HUES48 (cell line): ENCODE measurements at regions not wholly inside any gene's neighbourhood (a gene's known extent, or its start where the extent isn't known, plus 50 kb on each side); places are given as distances from the start of the nearest gene placed in this dataset.
"Not testable (repeated sequence)": the region's sequence is repeated elsewhere in the genome, so short reads cannot be mapped to it uniquely, and the experiment has no call there.

Experiments
- H3K27ac ChIP-seq: one replicate; pipeline ENCODE4 v1.7.0; 2013; ENCODE audit warnings: low read depth, low read length, inconsistent platforms
- H3K27me3 ChIP-seq: 2 replicates; pipeline ENCODE4 v1.6.1; 2013; ENCODE audit warnings: mild to moderate bottlenecking, low read length; ENCODE audit not compliant: control insufficient read depth, insufficient read depth
- H3K36me3 ChIP-seq: 2 replicates; pipeline ENCODE4 v1.6.1; 2013; ENCODE audit warnings: low read length; ENCODE audit not compliant: control insufficient read depth, insufficient read depth
- H3K4me1 ChIP-seq: 2 replicates; pipeline ENCODE4 v1.6.1; 2013; ENCODE audit warnings: mild to moderate bottlenecking, low read length; ENCODE audit not compliant: control insufficient read depth, insufficient read depth
- H3K4me3 ChIP-seq: 2 replicates; pipeline ENCODE4 v1.5.1; 2013; ENCODE audit warnings: mild to moderate bottlenecking, low read depth, low read length
- H3K9ac ChIP-seq: 2 replicates; pipeline ENCODE4 v1.6.1; 2013; ENCODE audit warnings: mild to moderate bottlenecking, low read depth, low read length, moderate library complexity
- H3K9me3 ChIP-seq: 2 replicates; pipeline ENCODE4 v1.6.1; 2013; ENCODE audit warnings: low read length; ENCODE audit not compliant: control insufficient read depth, insufficient read depth

DNA sequence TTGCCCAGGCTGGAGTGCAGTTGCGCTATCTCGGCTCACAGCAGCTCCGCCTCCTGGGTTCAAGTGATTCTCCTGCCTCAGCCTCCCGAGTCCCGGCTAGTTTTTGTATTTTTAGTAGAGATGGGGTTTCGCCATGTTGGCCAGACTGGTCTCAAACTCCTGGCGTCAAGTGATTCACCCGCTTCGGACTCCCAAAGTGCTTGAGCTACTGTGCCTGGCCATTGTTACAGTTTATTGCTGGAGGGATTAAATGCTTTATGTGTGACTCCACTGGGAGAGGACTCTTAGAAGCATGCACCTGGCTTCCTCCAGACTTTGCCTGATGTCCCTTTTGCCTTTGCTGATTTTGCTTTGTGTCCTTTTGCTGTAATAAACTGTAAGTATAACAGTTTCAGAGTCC, 93.5 kb upstream of the NUTM2F start:
- not testable (repeated sequence) for H3K4me3 ChIP-seq, H3K36me3 ChIP-seq, H3K9ac ChIP-seq

DNA sequence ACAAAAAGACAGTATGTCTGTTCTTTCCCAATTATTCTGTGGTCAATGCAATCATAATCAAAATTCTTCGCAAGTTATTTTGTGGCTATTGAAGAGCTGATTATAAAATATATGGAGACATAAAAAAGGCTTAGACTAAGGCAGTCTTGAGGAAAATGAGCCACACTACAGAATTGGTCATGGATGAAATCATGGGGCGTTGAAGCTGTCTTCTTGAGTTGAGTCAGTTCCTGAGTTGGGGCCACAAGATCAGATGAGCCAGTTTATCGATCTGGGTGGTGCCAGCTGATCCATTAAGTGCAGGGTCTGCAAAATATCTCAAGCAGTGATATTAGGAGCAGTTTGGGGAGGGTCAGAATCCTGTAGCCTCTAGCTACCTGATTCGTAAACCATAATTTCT, 96.9 kb upstream of the NUTM2F start:
- H3K9ac ChIP-seq, H3K4me1 ChIP-seq, H3K27me3 ChIP-seq, H3K4me3 ChIP-seq, H3K36me3 ChIP-seq, H3K27ac ChIP-seq, H3K9me3 ChIP-seq: not testable (repeated sequence)

More for the DNA sequence above, 93.5 kb upstream of the NUTM2F start:
- not testable (repeated sequence) for H3K9me3 ChIP-seq, H3K27me3 ChIP-seq, H3K27ac ChIP-seq, H3K4me1 ChIP-seq

DNA sequence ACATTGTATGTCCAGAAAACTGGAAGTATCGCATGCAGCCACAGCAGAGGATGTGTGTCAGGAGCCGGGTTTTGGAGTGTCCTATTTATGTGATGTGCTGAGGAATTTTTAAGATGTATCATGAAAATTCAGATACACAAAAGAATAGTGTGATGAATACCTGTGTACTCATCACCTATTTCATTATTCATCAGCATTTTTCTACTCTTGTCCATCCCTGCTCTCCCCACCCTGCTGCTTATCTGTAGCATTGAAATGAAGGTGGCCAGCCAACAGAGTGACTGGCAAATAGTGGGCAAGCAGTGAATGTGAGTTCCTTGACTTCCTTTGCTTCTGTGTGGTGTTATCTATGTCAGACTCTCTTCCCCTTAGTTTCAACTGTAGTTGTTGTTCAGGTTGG, 108.7 kb upstream of the NUTM2F start:
- peaks cover 14% of the 10 kb centered on the region for H3K36me3 ChIP-seq
- H3K9me3 ChIP-seq, H3K4me3 ChIP-seq, H3K27ac ChIP-seq, H3K27me3 ChIP-seq, H3K9ac ChIP-seq, H3K4me1 ChIP-seq: not testable (repeated sequence)

DNA sequence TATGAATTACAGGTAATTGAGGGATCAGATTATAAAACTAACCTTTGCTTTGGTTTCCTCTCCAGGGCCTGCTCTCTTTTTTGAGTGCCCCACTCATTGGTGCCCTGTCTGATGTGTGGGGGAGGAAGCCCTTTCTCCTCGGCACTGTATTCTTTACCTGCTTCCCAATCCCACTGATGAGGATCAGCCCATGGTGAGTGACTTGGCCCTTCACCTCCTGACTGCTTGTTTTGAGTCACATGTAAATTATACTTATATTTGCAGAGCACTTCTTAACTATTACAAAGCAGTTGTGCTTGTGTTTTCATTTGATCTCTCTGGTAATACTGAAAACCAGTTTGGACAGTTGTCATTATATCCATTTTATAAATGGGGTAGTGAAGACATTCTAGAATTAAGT, 109.9 kb upstream of the NUTM2F start:
- not testable (repeated sequence) for H3K27ac ChIP-seq, H3K9me3 ChIP-seq, H3K4me1 ChIP-seq, H3K27me3 ChIP-seq, H3K9ac ChIP-seq, H3K4me3 ChIP-seq
- peaks cover 14% of the 10 kb centered on the region for H3K36me3 ChIP-seq

DNA sequence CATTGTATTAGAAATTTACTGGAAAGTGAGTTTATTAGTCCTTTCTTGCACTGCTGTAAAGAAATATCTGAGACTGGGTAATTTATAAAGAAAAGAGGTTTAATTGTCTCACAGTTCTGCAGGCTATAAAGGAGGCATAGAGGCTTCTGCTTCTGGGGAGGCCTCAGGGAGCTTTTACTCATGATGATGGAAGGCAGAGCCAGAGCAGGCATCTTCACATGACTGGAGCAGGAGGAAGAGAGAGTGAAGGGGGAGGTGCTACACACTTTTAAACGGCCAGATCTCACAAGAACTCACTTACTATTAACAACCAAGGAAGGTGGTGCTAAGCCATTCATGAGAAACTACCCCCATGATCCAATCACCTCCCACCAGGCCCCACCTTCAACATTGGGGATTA, 112.7 kb upstream of the NUTM2F start:
- not testable (repeated sequence) for H3K9ac ChIP-seq

DNA sequence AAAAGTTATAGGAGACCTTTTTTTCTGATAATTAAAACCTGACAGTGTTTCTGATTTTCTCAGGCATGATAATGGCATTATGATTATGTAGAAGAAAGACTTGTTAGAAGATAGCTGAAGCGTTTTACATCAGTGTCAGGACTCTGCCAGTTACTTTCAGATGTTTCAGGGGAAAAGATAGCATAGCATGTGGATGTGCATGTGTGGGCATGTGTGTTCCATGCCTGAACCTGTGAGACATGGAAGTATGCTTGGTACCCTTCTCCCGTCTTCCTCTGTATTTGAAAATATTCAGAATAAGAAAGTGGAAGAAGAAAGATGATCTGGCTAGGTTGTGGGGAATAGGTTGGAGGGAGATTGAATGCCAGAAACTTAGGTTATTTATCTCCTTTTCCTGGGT, 113.1 kb upstream of the PCAT7 start:
- no peak overlapping the region for H3K27ac ChIP-seq
- no peaks in the 10 kb centered on the region for H3K9me3 ChIP-seq
- H3K9ac ChIP-seq = no peak overlapping the region
- H3K36me3 ChIP-seq = peaks cover 26% of the 10 kb centered on the region
- no peaks in the 10 kb centered on the region; the same call in 1 of the 2 replicates for H3K4me1 ChIP-seq
- no peaks in the 10 kb centered on the region for H3K27me3 ChIP-seq
- H3K4me3 ChIP-seq = no peak overlapping the region

More for the DNA sequence above, 112.7 kb upstream of the NUTM2F start:
- peaks cover 22% of the 10 kb centered on the region for H3K36me3 ChIP-seq
- H3K27ac ChIP-seq, H3K9me3 ChIP-seq, H3K4me1 ChIP-seq, H3K4me3 ChIP-seq, H3K27me3 ChIP-seq: not testable (repeated sequence)

DNA sequence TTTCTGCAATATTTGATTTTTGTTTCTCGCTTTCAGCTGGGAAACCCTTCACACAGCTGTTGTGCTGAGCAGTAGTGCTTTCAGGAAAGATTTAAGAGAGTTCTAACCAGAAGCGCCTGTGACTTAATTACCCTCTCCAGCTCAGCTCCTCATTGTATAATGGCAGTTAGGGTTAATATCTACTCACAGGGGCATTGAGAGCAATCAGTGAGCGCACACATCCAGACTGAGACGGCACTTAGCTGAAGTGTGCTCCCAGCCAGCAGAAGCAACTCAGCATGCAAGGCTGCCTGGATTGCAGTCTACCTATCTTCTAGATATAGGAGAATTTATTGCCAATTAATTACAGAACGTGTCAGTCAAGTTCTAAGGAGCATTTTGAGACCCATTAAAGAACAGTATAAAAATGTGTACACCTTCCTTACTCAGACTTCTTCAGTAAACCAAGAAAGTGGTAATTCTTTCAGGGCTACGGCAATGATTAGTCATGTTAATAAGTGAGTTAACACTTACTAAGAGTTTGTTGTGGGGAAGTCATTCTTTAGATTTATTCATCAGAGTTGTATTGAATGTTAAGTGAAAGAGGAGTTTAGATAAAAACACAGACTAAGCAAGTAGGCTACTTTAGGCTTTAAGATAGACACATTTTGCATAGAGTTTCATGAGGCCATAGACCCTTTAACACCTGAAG, 111.7 kb upstream of the PCAT7 start:
- Histone ChIP-seq H3K4me1 (no peaks in the 10 kb centered on the region; the same call in 1 of the 2 replicates), H3K27ac (no peak overlapping the region), H3K4me3 (no peak overlapping the region), H3K9ac (no peak overlapping the region), H3K27me3 (no peaks in the 10 kb centered on the region), H3K9me3 (no peaks in the 10 kb centered on the region), H3K36me3 (peaks cover 37% of the 10 kb centered on the region)

DNA sequence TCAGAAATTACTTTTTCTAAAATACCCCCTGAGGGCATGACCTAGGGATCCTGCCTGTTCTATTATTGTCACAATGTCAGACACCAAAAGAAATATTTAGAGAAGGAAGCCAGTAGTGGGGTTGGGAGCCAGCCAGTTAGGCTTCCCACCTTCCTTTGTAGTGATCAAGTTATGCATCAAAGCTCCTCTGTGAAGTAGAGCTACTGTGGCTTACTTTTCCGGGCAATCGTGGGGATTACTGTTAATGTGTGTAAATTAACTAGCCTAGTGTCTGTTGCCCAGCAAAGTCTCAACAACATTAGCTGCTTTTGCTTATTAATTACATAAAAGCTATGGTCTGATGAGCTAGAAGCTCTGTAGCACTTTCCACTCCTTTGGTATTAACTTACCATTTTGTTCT, 109.0 kb upstream of the PCAT7 start:
- H3K4me1 ChIP-seq = no peaks in the 10 kb centered on the region
- no peaks in the 10 kb centered on the region for H3K9me3 ChIP-seq
- no peak overlapping the region for H3K27ac ChIP-seq
- H3K4me3 ChIP-seq = no peak overlapping the region
- peaks cover 51% of the 10 kb centered on the region for H3K36me3 ChIP-seq
- no peaks in the 10 kb centered on the region for H3K27me3 ChIP-seq
- H3K9ac ChIP-seq = no peak overlapping the region

DNA sequence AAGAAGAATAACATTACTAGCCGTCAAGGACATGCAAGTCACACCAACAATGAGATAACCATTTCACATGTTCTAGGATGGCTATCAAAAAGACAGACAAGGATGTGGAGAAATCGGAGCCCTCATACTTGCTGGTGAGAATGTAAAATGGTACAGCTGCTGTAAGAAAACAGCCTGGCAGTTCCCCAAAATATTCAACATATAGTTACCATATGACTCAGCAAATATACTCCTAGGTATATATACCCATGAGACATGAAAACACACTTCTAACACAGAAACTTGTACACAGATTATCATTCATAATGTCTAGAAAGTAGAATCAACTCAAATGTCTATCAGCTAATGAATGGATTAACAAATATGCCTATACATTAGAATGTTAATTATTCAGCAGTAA, 105.4 kb upstream of the PCAT7 start:
- no peaks in the 10 kb centered on the region for H3K27me3 ChIP-seq
- H3K36me3 ChIP-seq = peaks cover 65% of the 10 kb centered on the region
- H3K4me3 ChIP-seq = no peak overlapping the region
- no peak overlapping the region for H3K27ac ChIP-seq
- H3K9me3 ChIP-seq = no peaks in the 10 kb centered on the region
- no peak overlapping the region for H3K9ac ChIP-seq
- no peaks in the 10 kb centered on the region for H3K4me1 ChIP-seq

DNA sequence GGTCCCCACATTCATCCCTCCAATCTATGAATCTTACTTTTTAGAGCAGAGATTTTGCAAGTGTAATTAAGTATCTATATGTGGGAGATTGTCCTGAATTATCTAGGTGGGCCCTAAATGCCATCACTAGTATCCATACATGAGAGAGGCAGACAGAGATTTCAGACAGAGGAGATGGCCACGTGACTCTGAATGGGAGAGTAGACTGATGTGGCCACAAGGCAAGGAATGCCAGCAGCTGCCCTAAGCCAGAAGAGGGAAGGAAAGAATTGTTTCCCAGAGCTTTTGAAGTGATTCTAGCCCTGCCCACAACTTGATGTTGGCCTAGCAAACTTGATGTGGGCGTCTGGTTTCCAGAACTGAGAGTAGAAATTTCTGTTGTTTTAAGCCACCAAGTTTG, 90.1 kb upstream of the PCAT7 start:
- peaks cover 9% of the 10 kb centered on the region for H3K9me3 ChIP-seq
- H3K36me3 ChIP-seq = peaks cover 26% of the 10 kb centered on the region
- H3K4me1 ChIP-seq = no peaks in the 10 kb centered on the region

DNA sequence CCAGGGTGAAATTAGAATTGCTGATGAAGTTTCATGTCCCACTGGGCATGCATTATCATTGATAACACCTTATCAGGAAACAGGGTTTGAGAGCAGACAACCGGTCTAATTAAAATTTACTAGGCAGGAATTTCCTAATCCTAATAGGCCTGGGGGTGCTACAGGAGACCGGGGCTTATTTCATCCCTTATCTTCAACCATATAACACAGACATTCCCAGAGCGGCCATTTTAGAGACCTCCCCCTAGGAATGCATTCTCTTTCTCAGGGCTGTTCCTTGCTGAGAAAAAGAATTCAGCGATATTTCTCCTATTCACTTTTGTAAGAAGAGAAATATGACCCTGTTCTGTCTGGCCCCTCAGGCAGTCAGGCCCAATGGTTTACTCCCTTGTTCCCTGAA, 82.8 kb upstream of the PCAT7 start:
- H3K4me1 ChIP-seq, H3K9ac ChIP-seq, H3K27ac ChIP-seq, H3K36me3 ChIP-seq, H3K27me3 ChIP-seq, H3K4me3 ChIP-seq: not testable (repeated sequence)
- H3K9me3 ChIP-seq = peaks cover 24% of the 10 kb centered on the region; the same call in 1 of the 2 replicates

More for the DNA sequence above, 90.1 kb upstream of the PCAT7 start:
- Histone ChIP-seq H3K4me3 (no peak overlapping the region), H3K27ac (no peak overlapping the region), H3K27me3 (no peaks in the 10 kb centered on the region; the same call in 1 of the 2 replicates), H3K9ac (no peak overlapping the region)
